HepG2 (cell line): ENCODE measurements at regions not wholly inside any gene's neighbourhood (a gene's known extent, or its start where the extent isn't known, plus 50 kb on each side); places are given as distances from the start of the nearest gene placed in this dataset.

Source experiments
- ATAC-seq: fragments of 200-7000 bp; cut with Tn5 transposase; 3 replicates; pipeline ENCODE4 v1.9.1; 2020; ENCODE audit warnings: mild to moderate bottlenecking, moderate library complexity
- BruUV-seq: library from RNA; stranded (reverse); fragments of 400-500 nt; replicated peaks from 2 replicates; lab custom pipeline; 2021; lab: Mats Ljungman, UMichigan
- CTCF ChIA-PET: fragments of 300-600 bp; formaldehyde crosslinking; extraction: SDS; loops from one replicate; lab custom pipeline; 2021; ENCODE audit warnings: low total read pairs, inconsistent platforms, low intra/inter-chr PET ratio; lab: Yijun Ruan, JAX
- POLR2A ChIA-PET: fragments of 350-600 bp; sonication (Branson Sonifier 250); formaldehyde crosslinking; loops from one replicate; lab custom pipeline; 2020; ENCODE audit warnings: antibody characterized with exemption, inconsistent platforms; lab: Yijun Ruan, JAX
- DNase-seq: peaks from one replicate; pipeline ENCODE4 v3.0.0-alpha.2; 2015; ENCODE audit warnings: low spot score
- FAIRE-seq: peaks from 3 replicates; lab custom pipeline; 2011; peaks lifted over from hg19 to GRCh38; lab: Jason Lieb, UNC
- H2AFZ ChIP-seq: one replicate; pipeline ENCODE4 v1.6.1; 2011; ENCODE audit warnings: low read length, inconsistent platforms
- H3K27ac ChIP-seq: fragments of 300-600 bp; 3 replicates; pipeline ENCODE4 v1.8.0; 2011; ENCODE audit warnings: mixed run types, mild to moderate bottlenecking, mixed read lengths, low read length, inconsistent platforms; ENCODE audit not compliant: insufficient read depth; ENCODE audit errors: extremely low read length
- H3K27me3 ChIP-seq, 2 experiments: fragments of 200-600 bp in 1 of 2; 2 replicates in 1 of 2; 3 replicates in 1 of 2; pipeline versions ENCODE4 v1.6.0 to v1.8.0; 2011; ENCODE audit warnings: low read length in 2 of 2, mild to moderate bottlenecking in 2 of 2, moderate library complexity in 2 of 2, inconsistent platforms in 1 of 2; ENCODE audit not compliant: insufficient read depth in 2 of 2, control insufficient read depth in 1 of 2
- H3K36me3 ChIP-seq, 2 experiments: fragments of 200-600 bp in 1 of 2; replicated peaks in 1 of 2; 2 replicates in 1 of 2; 3 replicates in 1 of 2; pipeline versions ENCODE4 v1.5.1 to v1.8.0; 2011; ENCODE audit warnings: low read length in 2 of 2, inconsistent platforms in 1 of 2; ENCODE audit not compliant: insufficient read depth in 2 of 2, control insufficient read depth in 1 of 2
- H3K4me1 ChIP-seq: 2 replicates; pipeline ENCODE4 v1.5.1; 2012; ENCODE audit warnings: low read length, inconsistent platforms; ENCODE audit not compliant: insufficient read depth
- H3K4me2 ChIP-seq: 2 replicates; pipeline ENCODE4 v1.6.0; 2011; ENCODE audit warnings: low read depth, low read length, inconsistent platforms
- H3K4me3 ChIP-seq, 3 experiments: fragments of 200-600 bp in 1 of 3; sonication (generic), shearing (Covaris generic) in 1 of 3; replicated peaks in 1 of 3; 2 replicates each; pipeline ENCODE4 v1.5.1; 2011 to 2016; ENCODE audit warnings: low read length in 3 of 3, inconsistent platforms in 2 of 3, low read depth in 2 of 3, mild to moderate bottlenecking in 2 of 3, control low read depth in 1 of 3, mixed read lengths in 1 of 3; ENCODE audit not compliant: insufficient read depth in 1 of 3
- H3K79me2 ChIP-seq: one replicate; pipeline ENCODE4 v1.6.1; 2011; ENCODE audit warnings: low read length, inconsistent platforms; ENCODE audit not compliant: insufficient read depth
- H3K9ac ChIP-seq: 2 replicates; pipeline ENCODE4 v1.6.0; 2011; ENCODE audit warnings: mild to moderate bottlenecking, low read depth, low read length, inconsistent platforms; ENCODE audit not compliant: insufficient read depth
- H3K9me3 ChIP-seq: 2 replicates; pipeline ENCODE4 v1.5.1; 2012; ENCODE audit warnings: mild to moderate bottlenecking, low read length
- H4K20me1 ChIP-seq: 2 replicates; pipeline ENCODE4 v1.6.0; 2011; ENCODE audit warnings: inconsistent platforms, mild to moderate bottlenecking, low read length, moderate library complexity; ENCODE audit not compliant: insufficient read depth
- ZNF441 ChIP-seq: sonication (generic); formaldehyde crosslinking; IDR thresholded peaks from 2 replicates; pipeline ENCODE4 v1.7.0; 2021; ENCODE audit warnings: missing genetic modification reagents, borderline replicate concordance
- ZNF670 ChIP-seq: sonication (generic); formaldehyde crosslinking; IDR thresholded peaks from 2 replicates; pipeline ENCODE4 v1.8.0; 2022; ENCODE audit warnings: mild to moderate bottlenecking, missing genetic modification reagents, borderline replicate concordance
- WGBS: methylation state at CpG from one replicate; pipeline ENCODE4 v1.1.6; 2017; ENCODE audit warnings: low lambda C conversion rate; 5-methylcytosine and 5-hydroxymethylcytosine counted together
- in situ Hi-C: cut with HindIII; loops from 2 replicates; pipeline ENCODE4 v1.10.0; 2017; ENCODE audit warnings: low pct_unique_long_range_greater_than_20kb; ENCODE audit not compliant: extremely low pct_ligation_motif_present
- intact Hi-C: fragments of 100-400 bp; cut with micrococcal nuclease; formaldehyde crosslinking; loops from one replicate; pipeline ENCODE4 v1.10.0; 2022; ENCODE audit not compliant: unreplicated experiment
- TF ChIP-seq, protein P1 (sequence below): sonication (generic); formaldehyde crosslinking; IDR thresholded peaks from 2 replicates; pipeline ENCODE4 v1.4.0; 2020; ENCODE audit warnings: mild to moderate bottlenecking, missing genetic modification reagents

DNA sequence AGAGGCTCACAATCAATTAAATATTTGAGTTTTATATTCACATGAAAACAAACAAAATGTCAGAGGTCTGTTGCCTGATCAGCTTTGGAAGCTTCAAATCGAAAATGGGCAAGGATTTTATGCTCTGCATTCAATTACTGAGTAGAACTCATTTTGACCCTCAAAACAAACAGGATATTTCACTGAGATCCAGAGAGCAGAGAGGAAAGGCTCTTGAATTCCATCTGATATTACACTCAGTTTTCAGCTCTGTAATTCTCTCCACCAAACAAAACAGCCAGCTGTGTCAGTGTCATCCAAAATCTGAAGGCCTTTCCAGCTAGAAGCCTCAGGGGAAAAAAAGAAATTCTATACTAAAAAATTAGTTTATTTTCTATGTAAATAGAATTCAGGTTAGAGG is 128.6 kb upstream of the FLRT2 start (continued):
- TF ChIP-seq ZNF670 (no peak), ZNF441 (CRISPR knock-in tag) (no peak)

DNA sequence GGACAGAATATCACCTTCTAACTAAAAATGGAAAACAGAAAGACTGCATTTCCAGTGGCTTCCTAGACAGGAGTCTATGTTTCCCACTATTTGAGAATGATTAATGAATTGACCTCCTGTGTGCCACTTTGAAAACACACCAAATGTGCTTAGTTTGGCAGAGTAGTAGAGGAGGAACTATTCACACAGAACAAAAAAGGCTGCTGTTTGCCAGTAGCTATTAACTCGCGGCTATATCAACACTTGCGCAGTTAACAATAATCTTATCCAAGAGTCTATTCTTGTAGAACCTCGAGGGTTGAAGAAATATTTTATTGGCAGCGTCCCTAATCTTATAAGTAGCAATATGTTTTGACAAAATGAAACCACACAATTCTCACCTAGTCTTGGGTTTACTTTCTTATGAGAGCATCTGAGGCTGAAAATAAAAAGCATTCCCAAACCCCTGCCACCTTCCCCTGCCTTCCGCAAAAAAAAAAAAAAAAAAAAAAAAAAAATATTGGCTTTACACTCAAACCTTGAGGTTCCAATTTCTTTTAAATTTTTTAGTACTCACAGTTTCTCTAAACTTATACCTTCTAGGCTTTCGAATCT is 127.3 kb upstream of the FLRT2 start:
- in situ Hi-C loops = no loop called here
- TF ChIP-seq, protein P1, sequence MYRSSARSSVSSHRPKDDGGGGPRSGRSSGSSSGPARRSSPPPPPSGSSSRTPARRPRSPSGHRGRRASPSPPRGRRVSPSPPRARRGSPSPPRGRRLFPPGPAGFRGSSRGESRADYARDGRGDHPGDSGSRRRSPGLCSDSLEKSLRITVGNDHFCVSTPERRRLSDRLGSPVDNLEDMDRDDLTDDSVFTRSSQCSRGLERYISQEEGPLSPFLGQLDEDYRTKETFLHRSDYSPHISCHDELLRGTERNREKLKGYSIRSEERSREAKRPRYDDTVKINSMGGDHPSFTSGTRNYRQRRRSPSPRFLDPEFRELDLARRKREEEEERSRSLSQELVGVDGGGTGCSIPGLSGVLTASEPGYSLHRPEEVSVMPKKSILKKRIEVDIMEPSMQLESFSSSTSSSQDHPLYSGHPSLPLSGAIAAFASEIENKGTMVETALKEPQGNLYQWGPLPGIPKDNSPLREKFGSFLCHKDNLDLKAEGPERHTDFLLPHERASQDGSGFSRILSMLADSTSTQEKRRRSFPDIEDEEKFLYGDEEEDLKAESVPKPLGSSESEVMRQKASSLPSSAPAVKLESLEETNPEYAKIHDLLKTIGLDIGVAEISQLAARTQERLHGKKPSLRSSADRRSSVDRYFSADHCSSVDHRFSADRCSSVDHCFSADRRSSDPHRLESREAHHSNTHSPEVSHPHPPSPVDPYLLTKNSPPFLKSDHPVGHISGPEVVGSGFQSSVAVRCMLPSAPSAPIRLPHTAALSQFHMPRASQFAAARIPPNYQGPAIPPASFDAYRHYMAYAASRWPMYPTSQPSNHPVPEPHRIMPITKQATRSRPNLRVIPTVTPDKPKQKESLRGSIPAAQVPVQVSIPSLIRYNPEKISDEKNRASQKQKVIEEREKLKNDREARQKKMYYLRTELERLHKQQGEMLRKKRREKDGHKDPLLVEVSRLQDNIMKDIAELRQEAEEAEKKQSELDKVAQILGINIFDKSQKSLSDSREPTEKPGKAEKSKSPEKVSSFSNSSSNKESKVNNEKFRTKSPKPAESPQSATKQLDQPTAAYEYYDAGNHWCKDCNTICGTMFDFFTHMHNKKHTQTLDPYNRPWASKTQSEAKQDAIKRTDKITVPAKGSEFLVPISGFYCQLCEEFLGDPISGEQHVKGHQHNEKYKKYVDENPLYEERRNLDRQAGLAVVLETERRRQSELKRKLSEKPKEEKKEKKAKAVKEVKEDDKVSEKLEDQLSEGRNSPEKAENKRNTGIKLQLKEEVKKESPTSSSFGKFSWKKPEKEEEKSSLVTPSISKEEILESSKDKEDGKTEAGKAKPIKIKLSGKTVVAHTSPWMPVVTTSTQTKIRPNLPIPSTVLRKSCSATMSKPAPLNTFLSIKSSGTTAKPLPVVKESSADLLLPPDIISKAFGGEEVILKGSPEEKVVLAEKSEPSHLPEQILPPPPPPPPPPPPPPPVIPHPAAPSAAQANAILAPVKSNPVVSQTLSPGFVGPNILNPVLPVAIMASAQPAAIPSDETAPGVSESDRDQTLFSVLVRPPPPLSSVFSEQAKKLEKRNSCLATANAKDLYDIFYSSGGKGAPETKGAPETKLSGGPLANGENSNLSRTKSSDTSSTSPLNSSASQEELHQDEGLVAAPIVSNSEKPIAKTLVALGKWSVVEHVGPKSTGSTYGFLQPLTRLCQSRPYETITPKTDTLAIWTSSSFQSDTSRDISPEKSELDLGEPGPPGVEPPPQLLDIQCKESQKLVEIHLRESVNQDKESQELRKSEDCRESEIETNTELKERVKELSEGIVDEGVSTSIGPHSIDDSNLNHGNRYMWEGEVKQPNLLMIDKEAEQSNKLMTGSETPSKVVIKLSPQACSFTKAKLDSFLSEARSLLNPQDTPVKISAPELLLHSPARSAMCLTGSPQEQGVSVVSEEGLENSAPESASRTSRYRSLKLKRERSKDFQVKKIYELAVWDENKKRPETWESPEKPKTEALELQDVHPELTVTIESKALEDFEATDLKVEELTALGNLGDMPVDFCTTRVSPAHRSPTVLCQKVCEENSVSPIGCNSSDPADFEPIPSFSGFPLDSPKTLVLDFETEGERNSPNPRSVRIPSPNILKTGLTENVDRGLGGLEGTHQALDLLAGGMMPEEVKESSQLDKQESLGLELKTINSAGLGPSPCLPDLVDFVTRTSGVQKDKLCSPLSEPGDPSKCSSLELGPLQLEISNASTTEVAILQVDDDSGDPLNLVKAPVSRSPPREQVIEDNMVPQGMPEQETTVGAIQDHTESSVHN (CRISPR knock-in tag) = no peak
- H3K9ac ChIP-seq = no peak overlapping the region
- no peaks in the 10 kb centered on the region for H3K4me1 ChIP-seq
- CTCF ChIA-PET = no interaction called here
- H3K9me3 ChIP-seq = peaks cover 78% of the 10 kb centered on the region
- no TSS peak for BruUV-seq
- H3K27me3 ChIP-seq = no peaks in the 10 kb centered on the region
- H3K27ac ChIP-seq = no peak overlapping the region
- H4K20me1 ChIP-seq = no peaks in the 10 kb centered on the region
- FAIRE-seq = no peak
- 26% methylated on average over 7 of the region's 7 CpGs for WGBS
- DNase-seq = no peak
- H3K36me3 ChIP-seq = no peaks in the 10 kb centered on the region
- no peak overlapping the region for H3K4me3 ChIP-seq
- H3K79me2 ChIP-seq = no peaks in the 10 kb centered on the region
- ATAC-seq = no peak
- intact Hi-C loops = no loop called here
- POLR2A ChIA-PET = no interaction called here
- no peak overlapping the region for H3K4me2 ChIP-seq
- no peak overlapping the region for H2AFZ ChIP-seq
